Esophagus muscularis mucosa (tissue), 4 donors: ENCODE measurements at regions not wholly inside any gene's neighbourhood (a gene's known extent, or its start where the extent isn't known, plus 50 kb on each side); places are given as distances from the start of the nearest gene placed in this dataset.

Experiments used
- EP300 ChIP-seq: sonication (generic); formaldehyde crosslinking; IDR thresholded peaks from one replicate; pipeline ENCODE4 v1.6.1; 2017; ENCODE audit warnings: antibody characterized with exemption
- POLR2A ChIP-seq: fragments of 450-650 bp; IDR thresholded peaks from one replicate; pipeline ENCODE4 v1.6.1; 2017; ENCODE audit warnings: antibody characterized with exemption, moderate library complexity, mild to moderate bottlenecking, low read depth
- POLR2AphosphoS5 ChIP-seq, 2 donors: sonication (generic); formaldehyde crosslinking; IDR thresholded peaks; one replicate each; pipeline ENCODE4 v1.6.1; 2017; ENCODE audit warnings: antibody characterized with exemption in 2 of 2
- TF ChIP-seq, protein P1 (sequence below), 3 experiments: fragments of 200-600 bp in 2 of 3; fragments of 450-650 bp in 1 of 3; sonication (generic) in 2 of 3; IDR thresholded peaks; one replicate each; pipeline ENCODE4 v1.5.1; 2017 to 2019; ENCODE audit warnings: antibody characterized with exemption in 3 of 3, mild to moderate bottlenecking in 2 of 3, moderate library complexity in 1 of 3

- TF ChIP-seq POLR2AphosphoS5 (IDR thresholded peaks at IDR 0.05) (no peak), POLR2A (no peak), EP300 (no peak)
- TF ChIP-seq, protein P1, sequence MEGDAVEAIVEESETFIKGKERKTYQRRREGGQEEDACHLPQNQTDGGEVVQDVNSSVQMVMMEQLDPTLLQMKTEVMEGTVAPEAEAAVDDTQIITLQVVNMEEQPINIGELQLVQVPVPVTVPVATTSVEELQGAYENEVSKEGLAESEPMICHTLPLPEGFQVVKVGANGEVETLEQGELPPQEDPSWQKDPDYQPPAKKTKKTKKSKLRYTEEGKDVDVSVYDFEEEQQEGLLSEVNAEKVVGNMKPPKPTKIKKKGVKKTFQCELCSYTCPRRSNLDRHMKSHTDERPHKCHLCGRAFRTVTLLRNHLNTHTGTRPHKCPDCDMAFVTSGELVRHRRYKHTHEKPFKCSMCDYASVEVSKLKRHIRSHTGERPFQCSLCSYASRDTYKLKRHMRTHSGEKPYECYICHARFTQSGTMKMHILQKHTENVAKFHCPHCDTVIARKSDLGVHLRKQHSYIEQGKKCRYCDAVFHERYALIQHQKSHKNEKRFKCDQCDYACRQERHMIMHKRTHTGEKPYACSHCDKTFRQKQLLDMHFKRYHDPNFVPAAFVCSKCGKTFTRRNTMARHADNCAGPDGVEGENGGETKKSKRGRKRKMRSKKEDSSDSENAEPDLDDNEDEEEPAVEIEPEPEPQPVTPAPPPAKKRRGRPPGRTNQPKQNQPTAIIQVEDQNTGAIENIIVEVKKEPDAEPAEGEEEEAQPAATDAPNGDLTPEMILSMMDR (IDR thresholded peaks at IDR 0.05) = no peak
Measured at GRCh38 chr7:153404124-153404523, 644.6 kb downstream of the ACTR3B start.
